CD4-positive, alpha-beta T cell treated with Interleukin-4 for 4 hours (primary cell): ENCODE measurements at regions not wholly inside any gene's neighbourhood (a gene's known extent, or its start where the extent isn't known, plus 50 kb on each side); places are given as distances from the start of the nearest gene placed in this dataset.
A peak's percentile ranks its signal among the peaks of the same experiment; 100 is the strongest.

Experiments
- DNase-seq: peaks from one replicate; pipeline ENCODE4 v3.0.0-alpha.2; 2020

DNA sequence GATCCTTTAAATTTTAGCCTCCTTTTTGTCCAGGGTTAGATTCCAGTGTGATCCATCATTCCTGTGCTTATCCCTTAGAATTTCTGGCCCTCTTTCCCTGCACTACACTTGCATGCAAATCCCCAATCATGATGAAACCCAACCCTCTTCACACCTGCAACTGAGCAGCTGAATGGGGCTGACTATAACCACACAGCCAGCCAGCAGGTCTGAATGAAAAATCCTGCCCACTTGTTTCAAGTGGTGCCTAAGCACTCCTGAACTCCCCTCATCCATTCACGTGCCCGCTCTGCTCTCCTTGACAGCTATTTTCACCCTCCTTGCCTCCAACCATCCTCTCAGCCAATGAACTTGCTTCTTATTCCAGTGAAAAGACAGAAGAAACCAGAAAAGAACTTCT is 80.5 kb upstream of the AFF3 start:
- no peak for DNase-seq

DNA sequence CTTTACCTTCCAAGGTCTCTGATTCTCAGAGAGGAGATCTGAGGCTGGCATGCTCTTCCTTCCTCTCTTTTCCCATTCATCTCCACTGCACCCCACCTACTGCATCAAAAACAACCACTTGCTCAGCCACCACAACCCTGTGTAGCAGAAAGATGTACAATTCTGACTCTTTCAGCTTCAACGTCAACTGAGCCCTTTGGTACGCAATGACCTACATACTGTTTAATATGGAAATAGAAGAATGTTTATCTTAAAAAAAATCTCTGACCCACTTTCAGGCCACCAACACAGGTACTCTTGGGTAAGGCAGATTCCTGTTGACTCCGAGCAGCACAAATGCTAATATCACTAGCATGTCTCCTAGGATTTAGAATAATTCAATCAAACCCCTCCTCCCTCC is 76.2 kb upstream of the AFF3 start:
- DNase-seq: peak; percentile 3

- DNase-seq: no peak
Measured at GRCh38 chr2:100217323-100217722, 74.9 kb upstream of the AFF3 start.

- DNase-seq: no peak
Measured at GRCh38 chr2:100216015-100216414, 73.6 kb upstream of the AFF3 start.

- no peak for DNase-seq
Measured at GRCh38 chr2:100215371-100215770, 73.0 kb upstream of the AFF3 start.

DNA sequence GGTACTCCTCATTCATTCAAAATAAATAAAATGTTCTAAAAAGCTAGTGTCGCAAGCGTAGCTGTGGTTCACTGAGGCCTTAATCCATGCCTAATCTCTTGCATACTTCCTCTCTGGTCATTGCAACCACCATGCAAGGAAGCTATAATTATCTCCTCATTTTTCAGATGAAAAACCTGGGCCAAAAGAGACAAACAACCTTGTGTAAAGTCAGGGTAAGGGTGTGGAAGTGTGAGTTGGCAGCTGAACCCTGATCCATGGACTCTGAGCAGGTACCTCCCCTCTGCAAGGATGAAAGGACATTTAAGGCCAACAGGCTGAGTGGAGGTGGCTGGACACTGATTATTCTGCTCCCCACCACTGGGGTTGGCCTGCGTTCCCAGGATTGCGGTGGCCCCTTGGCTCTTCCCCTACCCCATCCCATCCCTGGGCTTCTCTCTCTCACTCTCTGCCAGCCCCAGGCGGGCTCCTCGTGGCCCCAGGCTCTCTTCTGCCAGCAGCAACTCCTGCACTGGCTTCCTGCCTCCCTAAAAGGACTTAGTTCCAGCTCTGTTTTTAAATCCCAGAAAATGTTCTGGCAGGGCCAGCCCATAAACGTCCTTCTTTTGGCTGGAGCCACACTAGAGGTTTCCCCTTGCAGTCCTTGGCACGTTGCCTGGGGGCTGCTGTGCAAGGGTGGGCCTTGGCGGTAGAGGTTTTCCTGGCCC is 72.0 kb upstream of the AFF3 start:
- no peak for DNase-seq

- DNase-seq: no peak
Measured at GRCh38 chr2:100213595-100213994, 71.2 kb upstream of the AFF3 start.

GRCh38 chr2:100212850-100213249 is 70.5 kb upstream of the AFF3 start:
- no peak for DNase-seq

GRCh38 chr2:100211521-100211920 is 69.1 kb upstream of the AFF3 start:
- no peak for DNase-seq

DNA sequence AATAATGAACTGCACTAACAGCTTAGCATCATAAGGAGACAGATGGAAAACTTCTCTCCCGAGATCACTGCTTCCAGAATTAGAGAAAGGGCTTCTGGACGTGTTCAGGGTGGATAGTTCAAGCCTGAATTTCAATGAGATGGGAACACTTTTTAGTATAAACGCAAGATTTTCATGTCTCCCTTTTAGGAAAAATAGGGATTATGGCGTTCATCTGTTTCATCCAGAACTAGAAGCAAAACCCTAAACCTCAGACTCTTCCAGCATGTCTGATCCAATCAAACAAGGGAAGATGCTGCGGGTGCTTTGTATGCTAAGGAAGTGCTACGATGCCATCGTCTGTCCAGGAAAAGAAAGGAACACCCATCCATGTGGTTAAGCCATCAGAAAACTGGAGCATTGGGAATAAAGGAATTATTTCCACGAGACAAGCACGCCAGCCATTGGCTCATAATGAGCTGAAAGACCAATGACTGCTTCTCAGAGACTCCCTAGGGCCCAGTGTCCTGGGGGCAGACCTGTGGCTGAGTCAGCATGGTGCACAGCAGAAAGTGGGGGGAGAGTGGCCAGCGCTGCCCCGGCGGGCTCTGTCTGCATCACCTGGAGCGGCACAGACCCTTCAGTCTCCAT is 65.9 kb upstream of the AFF3 start:
- no peak for DNase-seq

DNA sequence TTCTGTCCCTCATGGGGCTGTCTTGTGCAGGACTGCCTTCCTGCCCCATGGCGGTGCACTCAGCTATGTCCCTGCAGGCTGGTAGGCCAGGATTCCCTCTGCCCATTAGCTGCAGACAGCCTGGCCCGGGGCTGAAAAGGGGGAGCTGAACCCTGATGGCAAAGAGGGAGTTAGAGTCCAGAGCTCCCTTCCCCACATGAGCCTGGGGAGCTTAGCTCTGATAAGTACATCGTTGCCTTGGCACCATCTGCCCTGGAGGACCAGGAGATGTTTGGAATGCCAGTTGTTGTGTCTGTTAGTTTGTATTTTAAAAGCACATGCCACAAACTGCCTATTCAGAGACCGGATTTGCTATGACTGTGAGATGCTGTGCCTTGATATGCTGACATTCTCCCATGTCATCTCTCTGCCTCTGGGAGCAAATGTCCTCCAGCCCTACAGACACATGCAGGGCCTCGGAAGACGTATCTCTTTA is 65.1 kb upstream of the AFF3 start:
- DNase-seq: no peak

DNA sequence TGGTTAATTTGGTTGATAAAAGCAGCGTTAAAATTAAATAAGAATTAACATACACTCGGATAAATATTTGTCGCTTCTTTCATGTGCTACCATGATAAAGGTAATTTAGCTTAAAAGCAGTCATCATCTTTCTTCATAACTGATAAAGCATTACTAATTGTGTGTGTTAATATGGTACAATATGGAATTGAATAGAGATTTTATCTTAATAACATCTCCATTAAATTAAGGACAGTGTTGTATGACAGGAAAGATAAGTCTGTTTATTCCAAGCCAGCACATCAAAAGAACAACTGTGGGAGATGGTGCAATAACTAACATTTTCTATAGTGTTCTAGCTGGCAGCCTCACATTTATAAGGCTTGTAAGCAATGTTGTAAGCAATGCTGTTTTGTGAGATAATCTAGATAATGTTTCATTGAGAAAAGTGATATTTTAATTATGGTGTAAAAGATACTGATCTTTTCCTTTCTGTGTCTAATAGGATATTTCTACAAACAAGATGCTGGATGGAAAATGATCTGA is 64.4 kb upstream of the AFF3 start:
- no peak for DNase-seq

DNA sequence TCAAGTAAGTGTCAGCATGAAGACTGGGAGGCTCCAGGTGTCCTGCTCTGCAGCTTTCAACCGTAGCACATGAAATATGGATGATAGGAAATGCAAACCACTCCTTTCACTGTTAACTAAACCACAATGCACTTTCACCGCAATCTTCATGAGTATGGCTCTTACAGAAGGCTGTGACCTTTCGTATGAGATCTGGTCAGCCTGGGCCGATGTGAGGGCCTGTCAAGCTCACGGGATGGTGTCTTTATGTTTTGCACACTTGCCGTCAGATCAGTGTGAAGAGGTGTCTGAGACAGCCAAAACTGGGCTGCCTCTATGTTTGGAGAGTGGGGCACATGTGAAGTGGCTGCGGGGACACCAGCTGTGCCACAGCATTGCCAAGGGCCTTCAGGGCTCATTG is 62.8 kb upstream of the AFF3 start:
- no peak for DNase-seq

DNA sequence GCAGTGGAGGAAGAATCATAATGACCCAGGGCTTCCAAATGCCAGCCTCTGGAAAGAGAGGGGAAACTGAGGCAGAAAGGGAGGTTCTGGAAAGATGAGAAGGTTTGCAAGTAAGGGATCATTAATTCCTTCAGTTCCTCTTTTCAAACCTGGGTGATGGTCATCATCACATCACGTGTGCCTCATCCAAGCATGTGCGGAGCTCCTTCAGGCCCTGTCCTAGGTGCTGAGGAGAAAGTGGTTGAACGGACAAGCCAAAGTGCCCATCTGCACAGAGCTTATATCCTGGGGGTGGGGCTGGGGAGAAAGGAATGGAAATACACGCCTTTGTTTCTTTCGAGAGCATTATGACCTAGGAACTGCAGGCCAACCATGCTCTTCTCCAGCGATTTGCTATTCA is 60.2 kb upstream of the AFF3 start:
- no peak for DNase-seq

DNA sequence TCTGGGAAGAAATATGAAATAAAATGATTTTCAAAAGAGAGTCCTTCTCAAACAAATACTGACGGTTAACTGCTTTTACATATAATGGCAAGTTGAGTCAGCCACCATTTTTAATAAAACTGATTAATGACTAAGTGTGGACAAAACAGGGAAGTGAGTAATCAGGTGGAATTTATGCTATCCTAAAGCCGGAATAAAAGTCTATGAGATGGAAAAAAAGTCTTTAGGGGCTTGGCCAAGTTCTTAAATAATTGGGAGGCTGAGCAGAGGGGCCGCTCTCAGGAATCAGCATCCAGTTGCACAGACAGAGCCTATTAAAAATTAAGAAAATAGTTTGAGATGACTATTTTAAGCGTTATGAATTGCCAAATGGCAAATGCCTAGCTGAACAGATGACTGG is 58.6 kb upstream of the AFF3 start:
- DNase-seq: no peak

GRCh38 chr2:100199421-100199820 is 57.0 kb upstream of the AFF3 start:
- no peak for DNase-seq

DNA sequence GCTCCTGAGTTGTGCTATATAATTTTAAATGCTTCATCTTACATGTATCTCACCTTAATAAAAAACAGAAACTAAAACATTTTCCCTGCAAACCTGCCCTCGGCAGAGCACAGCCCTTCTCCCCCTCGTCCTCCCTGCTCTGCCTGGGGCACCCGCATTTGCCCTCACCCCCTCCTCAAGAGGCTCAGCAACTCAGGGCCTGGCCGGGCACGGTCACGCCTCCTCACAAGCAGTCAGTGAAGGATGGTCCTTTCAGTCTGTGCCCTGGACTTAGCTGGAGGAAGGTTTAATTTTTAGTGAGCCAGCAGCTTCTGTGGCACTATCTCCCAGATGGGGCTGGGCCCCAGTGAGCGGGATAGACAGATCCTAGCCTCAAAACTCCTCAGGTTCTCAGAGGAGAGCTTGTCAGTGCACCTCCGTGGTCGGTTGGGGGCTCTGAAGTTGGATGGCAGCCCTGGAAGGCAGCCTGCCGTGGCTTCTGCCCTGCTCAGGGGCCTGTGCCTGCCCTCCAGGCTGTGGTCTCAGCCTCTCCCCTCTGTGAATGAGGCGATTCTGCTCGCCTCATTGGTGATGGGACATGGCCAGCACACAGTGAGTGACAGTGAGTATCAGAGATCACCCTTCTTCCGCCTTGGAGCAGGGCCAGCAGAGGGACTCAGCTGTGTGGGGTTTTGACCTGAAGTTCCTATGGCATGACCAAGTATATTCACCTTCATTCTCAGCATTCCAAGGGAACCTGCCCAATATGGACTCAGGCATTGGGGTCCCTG is 56.3 kb upstream of the AFF3 start:
- DNase-seq: no peak

DNA sequence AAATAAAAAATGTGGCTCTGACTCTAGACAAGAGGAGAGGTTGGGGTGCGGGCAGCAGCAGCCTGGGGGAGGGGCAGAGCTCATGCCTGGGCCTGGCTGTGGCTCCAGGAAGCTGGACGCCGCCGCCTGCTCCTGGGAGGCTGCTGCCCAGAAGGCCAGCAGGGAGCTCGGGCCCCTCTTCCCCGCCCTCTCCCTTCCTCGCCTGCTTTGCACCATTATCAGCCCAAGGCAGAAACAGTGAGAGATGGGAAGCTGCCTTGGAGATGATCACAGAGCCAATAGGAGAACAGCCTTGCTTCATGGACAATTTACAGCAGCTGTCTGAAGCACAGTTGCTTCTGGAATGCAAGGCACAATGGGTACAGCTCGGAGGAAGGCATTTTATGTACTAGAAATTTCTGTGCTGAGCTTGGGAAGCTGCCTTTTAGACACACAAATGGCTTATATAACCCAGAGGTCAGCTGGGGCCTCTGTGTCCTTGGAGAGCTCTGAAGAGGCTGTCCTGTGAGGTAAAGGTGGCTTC is 55.3 kb upstream of the AFF3 start:
- DNase-seq: no peak

DNA sequence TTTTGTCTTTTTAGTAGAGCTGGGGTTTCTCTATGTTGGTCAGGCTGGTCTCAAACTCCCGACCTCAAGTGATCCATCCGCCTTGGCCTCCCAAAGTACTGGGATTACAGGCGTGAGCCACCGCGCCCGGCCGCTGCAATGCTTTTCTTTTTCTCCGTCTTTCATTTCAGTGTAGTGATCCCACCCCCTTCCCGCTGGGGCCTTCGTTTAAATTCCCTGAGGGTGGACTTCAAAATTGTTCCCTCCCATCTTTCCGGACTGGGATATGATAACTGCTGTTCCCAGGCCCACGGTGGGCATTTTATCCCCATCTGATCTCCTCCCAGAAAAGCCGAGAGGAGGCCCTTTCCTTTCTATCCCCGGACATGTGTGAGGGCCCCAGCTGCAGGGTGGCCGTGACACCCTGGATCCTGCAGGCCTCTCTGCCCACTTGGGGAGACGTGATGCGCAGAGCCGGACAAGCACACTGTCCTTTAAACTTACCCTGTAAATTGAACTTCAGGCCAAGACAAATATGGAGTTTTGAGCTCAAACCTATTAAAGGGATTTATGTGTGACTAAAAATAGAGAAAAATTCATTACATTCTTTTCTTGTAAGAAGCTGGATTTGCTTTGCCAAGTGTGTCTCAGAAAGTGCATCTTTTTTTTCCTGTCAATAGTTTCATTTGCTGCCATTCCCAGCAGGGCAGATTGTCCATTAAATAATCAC is 54.5 kb upstream of the AFF3 start:
- DNase-seq: no peak

DNA sequence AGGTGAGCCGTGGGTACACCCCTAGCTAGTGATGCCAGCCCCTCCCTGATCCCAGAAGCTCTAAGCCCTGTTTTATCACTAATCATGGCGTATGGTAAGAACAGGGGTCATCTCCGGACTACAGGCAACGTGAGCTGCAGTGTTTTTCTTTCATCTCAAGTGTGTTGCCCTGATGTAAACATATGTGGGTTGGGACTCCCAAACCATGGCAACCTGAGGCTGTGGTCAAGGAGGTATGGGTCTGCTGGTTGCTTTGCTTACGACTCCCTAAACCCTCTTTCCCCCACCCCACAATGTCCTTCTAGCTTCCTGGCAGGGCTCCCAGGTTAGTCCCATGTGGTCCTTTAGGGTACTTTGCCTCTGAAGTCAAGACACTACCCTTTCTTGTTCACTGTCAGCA is 53.6 kb upstream of the AFF3 start:
- no peak for DNase-seq

GRCh38 chr2:100194951-100195350 is 52.6 kb upstream of the AFF3 start:
- no peak for DNase-seq

DNA sequence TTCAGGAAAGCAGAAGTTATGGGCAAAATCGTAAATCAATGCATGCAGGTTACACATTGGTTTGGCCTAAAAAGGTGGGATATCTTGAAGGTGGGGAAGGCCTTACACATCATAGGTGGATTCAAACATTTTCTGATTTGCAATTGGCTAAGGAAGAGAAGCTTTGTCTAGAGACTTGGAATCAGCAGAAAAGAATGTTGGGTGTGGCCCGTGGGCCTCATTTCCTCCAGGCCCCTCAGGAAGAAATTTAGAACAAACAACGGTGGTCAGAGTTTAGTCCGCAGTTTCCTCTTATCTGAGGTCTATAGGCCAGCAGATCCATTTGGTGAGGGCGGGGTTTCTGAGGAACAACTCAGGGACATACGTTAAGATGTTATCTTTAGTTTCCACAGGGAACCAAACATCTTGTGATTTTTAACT is 50.9 kb upstream of the AFF3 start:
- no peak for DNase-seq

- no peak for DNase-seq
Measured at GRCh38 chr2:100192825-100193224, 50.4 kb upstream of the AFF3 start.
